ENCODE measurements at regions not wholly inside any gene's neighbourhood (a gene's known extent, or its start where the extent isn't known, plus 50 kb on each side); places are given as distances from the start of the nearest gene placed in this dataset.
A peak's percentile ranks its signal among the peaks of the same experiment; 100 is the strongest.

DNA sequence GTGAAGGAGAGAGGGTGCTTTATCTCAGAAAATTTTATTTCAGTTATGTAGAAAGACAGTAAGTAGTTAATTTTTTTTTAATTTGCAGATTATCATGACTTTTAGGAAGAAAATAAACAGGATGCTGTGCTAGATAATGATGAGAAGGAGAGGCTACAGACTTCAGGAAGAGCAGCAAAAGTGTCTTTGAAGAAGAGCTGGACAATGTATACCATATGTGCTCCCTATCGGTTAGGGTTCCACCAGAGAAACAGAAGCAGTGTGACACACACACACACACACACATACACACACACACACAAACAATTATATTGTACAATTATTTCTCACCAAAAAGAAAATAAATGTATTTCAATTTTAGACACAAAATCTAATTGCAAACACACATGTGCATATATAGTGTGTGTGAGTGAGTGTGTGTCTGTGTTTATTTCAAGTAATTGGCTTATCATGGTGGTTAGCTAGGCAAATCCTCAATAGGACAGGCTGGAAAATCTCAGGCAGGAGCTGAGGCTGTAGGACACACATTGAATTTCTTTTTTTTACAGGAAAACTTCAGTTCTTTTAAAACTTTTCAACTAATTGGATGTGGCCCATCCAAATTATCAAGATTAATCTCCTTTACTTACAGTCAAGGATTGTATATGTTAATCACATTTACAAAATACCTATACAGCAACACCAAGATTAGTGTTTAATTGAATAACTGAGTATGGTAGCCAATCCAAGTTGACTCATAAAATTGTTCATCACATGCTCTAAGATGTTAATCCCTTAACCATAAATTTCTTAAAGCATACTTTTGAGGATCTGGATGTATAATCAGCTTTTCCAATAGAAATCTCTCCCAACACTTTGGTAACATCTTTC lies 235.8 kb upstream of the DCN start:
- DNase-seq, result no peak

DNA sequence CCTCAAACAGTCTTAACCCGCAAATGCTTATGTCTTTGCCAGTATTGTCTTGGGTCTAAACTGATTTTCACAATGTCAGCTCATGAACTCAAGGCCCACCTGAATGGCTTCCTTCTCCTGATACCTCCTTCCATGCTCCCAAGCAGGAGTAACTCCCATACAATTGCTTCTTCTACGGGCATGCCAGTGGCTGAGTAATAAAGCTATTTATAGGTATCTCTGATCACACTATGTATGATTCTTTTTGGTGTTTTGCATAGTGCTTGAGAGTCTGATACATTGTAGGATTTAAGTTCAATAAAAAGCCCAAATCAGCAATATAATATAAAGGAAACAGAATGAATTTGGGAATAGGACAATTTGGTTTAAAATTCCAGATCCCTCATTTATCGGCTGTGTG lies 235.0 kb upstream of the DCN start:
- DNase-seq, result no peak

DNA sequence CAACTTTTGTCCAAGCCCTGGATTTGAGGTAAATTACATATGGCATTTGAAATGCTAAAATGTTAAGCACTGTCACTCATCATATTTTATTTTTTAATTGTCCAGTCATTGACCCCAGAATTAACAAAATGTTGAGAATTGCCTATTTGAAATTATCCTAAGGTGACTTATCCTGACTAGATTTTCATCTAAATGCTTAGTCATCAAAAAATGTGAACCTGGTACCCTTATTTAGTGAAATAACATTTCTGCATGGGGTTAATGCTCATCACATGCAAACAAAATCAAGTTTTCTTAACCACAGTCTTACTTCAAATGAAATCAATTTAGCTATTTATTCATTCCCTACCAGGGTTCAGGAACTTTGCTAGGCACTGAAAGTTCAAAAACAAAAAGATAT lies 232.0 kb upstream of the DCN start:
- no peak for DNase-seq

DNA sequence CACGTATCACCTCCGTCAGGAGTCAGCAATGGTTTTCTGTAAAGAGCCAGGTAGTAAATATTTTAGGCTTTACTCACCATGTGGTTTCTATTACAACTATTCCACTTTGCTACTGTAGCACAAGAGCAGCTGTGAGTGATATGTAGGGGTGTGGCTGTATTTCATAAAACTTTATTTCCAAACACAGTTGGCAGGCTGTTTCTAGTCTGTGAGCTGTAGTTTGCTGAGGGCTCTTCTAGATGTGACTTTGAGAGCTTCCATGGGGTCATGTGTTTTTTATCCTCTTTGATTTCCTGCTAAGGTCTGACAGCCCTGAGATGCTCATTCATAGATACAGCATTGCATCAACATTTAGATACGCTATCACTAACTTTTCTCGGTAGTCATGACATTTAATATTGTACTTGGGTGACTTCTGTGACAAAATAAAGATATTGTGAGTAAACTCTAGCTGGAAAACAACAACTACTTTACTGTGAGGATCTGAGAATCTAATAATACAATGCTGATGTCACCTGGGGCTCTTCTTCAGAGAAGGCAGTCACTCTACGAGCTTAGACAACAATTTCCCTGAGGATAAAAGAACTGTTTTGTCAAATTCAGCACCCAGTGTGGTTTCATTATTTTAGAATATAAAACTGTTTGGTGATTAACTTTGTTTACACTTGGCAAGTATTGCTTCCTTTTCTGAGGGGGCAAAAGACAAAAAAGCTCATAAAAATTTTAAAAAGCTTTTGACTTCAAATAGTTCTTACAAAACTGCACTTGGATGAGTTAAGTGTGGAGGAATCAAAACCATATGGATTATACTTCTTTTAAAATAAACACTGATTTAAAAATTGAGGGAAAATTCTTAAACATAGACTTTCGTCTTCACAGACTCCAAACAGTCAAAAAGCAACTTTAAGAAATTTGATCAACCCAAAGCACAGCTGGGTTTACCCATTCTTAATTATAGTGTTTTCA lies 231.2 kb upstream of the DCN start:
- no peak for DNase-seq

DNA sequence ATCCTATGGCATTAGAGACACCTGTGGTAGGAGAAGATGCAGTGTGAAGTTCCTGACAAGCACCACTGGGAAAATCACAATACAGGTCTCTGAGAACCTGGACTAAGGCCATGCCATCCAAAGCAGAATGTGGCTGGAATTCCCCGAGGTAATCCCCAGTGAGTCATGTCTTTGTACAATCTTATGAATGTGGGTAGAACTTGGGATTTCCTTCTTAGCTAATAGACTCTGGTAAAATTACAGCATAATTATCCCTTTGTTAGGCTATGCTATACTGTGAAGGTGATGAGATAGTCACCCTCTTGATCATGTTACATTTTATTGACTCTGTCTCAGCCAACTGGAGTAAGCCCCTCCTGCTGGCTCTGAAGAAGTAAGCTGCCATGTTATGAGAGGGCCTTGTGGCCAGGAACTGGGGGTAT lies 224.3 kb upstream of the DCN start:
- no peak for DNase-seq

DNA sequence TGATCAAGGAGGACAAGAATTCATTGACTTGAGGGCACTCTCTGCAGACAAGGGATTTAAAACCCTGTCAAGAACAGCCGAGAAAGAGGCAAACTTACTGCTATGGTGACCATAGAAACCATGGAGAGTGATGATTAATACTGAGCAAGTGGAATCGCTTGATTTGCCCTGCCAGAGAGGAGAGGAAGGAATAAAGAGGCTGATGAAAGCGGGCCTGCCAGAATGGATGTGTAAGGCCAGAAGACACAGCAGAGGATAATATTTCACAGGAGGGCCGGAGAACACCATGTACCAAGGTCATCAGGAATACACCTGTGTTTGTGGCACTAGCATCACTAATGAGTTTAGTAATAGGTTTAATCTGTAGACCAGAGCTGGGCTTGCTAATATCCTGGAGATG lies 221.8 kb upstream of the DCN start:
- no peak for DNase-seq

DNA sequence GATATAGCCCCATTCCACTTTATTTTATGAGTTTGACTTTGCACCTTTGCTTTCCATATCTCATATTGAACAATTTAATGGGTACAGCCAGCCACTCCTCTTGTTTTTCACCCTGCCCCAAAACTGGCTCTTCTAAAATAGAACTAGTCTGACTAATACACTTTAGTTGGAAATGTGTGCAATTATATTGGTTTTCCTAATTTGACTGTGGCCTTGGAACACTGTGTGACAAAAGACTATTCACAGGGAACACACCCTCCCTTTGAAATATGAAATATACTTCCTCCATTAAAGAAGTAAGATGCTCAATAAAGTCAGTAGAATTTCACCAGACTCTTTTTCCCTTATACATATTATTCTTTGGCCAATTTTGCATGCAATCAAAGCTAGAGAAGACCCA lies 218.6 kb upstream of the DCN start:
- no peak for DNase-seq

DNA sequence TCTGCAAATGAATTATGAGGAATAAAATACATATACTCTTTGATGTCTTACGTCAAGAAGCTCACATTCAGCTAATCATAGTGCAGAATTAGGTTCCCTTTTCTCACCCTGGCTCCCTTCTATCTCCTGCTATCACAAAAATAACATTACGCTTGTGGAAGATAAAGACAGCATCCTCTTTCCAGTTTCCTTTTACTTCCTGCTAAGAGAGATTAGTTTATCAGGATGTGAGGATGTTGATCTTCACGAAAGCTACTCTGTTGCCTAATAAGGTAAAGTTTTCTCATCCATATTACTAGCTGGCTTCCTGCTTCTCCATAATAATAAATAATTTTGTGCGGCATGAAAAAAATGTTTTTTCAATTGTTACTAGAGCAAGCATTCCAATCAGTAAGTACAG lies 217.7 kb upstream of the DCN start:
- DNase-seq, result no peak

DNA sequence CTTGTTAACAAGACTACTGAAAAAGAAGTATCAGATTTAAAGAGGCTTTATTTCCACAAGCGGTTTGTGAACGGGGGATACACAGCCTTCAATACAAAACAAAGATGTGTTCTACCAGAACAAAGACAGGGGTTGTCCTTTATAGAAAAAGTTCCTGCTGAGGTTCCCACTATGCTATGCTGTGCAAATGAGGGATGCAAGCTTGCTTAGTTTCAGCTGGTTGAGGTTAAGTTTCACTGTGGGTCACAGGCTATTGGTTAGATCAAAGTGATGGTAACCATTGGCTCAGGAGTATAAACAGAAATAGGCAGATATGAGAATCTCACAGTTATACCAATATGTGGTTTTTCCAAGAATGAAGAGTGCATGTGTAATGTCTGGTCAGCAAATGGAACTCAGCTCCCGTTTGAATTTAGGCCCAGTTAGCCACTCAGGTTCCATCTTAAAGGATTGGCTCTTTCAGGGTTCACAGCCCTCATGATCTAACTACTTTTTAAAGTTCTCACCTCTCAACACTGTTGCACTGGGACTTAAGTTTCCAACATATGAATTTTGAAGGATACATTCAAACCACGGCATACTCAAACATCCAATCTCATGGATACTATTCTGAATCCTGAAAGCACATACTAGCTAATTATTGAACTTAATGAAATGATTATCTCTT lies 215.4 kb upstream of the DCN start:
- no peak for DNase-seq

DNA sequence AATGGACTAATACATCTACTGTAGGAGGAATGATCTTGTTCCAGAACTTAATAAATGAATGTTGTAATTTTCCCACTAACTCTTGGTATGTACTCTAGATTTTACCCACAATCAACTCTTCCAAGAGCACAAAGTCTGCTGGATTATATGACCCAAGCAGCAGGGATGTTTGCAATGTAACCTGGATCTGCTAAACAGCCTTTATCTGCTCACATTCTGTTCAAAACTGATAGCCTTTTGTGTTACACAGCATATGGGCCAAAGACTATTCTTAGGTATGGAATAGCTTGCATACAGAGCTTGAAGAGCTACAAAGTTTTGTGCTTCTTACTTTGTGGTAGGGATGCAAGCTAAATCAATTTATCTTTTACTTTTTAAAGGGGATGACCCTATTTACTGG lies 213.7 kb upstream of the DCN start:
- no peak for DNase-seq

DNA sequence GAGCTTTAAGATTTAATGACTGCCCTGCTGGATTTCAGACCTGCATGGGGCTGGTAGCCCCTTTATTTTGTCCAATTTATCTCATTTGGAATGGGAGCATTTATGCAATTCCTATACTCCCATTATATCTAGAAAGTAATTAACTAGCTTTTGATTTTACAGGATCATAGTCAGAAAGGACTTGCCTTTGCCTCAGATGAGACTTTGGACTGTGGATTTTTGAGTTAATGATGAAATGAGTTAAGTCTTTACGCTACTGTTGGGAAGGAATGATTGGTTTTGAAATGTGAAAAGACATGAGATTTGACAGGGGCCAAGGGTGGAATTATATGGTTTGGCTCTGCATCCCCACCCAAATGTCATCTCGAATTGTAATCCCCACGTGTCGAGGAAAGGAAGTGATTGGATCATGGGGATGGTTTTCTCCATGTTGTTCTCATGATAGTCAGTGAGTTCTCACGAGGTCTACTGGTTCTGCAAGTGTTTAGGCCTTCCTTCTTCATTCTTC lies 213.1 kb upstream of the DCN start:
- no peak for DNase-seq

DNA sequence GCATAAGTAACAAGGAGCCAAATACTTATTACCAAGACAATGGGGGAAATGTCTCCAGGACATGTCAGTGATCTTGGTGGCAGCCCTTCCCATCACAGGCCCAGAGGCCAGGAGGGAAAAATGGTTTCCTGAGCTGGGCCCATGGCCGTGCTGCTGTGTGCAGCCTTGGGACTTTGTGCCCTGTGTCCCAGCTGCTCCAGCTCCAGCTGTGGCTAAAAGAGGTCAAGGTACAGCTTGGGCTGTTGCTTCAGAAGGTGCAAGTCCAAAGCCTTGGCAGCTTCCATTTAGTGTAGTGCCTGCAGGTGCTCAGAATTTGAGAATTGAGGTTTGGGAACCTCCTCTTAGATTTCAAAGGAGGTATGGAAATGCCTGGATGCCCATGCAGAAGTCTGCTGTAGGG lies 212.3 kb upstream of the DCN start:
- no peak for DNase-seq

DNA sequence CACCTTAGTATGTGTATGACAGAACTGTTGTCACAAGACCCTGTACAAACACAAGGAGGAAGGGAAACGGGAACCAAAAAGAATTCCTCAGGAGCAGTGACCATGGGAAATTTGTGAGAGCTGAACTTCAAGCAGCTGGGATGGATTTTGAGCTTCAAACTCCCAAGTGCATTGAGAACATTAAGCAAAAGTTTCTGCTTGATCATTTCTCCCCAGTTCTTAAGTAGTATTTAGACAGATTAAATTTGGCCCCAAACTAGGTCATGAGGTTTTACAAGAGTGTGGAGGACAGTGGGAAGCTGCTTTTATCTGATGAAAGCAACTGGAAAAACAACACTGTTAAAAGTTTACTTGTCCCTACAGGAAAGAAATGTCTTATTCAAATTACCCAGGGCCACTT lies 206.0 kb upstream of the DCN start:
- DNase-seq, result no peak

DNA sequence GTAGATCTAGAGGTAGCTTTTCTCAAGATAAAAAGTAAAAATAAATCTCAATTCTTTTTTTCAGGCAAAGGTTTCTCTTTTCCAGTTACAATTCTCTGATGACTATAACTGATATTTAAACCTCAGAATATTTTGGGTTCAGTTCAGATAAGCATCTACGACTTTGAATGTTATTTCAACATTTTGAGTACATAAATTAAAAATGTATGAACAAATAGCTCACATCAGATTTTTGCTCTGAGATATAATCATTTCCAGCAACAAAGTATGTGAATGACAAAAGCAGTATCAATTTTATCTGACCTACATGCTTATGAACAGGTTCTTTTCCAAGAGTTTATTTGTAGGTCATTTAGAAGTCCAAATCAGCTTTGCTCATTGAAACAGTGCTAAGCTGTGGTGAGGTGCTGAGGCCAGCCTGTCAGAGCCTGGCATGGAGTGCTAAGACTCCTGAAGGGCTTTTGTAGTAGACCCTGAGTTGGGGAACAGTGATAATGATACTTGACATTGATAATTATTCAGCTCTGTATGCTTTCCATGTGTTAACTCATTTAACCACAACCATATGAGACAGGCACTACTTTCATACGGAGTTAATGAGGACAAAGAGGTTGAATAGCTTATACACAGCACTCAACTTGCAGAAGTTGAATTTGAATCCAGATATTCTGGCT lies 205.0 kb upstream of the DCN start:
- DNase-seq, result no peak

DNA sequence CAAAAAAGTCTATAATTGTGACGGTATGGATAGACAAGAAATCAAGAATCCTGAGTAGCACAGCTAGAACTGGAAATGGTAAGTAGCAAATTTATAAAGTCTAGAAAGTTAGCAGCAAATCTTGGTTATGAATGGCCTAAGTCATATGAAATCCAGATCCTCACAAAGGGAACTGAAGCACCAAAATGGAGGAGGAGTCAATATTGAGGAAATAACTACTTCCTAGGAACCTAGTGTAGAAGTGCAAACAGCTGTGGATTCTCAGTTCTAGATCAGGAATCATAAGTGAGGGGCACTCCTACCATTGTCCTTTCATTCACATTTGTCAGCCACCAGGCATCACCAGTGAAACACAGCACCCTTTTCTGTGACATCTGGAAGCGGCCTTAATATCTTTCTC lies 202.2 kb upstream of the DCN start:
- no peak for DNase-seq

DNA sequence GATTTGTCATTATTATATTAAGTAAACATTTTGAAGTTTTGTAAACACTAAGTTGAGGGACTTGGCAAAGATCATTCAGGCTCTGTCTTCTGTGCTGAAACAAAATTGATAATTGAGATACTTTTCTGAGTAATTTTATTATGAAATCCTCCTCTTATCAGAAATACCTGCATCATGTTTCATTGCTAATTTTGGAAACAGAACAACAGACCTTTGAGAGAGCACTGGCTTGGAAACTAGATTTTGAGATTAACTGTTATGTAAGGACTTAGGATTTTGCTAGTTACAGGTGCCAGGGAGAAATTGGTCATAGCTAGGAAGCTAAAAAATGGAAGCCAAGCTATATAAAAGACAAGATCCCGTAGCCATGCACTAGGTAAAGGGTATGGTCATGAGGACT lies 201.7 kb upstream of the DCN start:
- DNase-seq, result no peak

DNA sequence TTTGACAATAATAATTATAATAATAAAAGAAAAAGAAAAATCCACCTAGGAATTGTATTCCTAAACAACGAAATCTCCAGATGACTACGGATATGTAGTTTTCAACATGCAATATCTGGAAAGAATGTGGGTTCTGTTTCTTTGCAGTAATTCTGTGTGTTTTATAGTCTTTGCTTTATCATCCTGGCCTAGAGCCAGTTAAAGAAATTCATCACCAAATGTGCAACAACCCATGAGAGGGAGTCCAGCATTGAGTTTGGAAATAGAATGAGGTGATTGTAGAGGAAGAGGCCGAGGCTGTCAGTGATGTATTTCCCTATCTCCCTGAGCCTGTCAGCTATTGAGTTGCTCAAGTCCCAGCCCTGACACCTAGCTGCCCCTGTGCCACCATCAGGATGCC lies 200.5 kb upstream of the DCN start:
- DNase-seq, result no peak

DNA sequence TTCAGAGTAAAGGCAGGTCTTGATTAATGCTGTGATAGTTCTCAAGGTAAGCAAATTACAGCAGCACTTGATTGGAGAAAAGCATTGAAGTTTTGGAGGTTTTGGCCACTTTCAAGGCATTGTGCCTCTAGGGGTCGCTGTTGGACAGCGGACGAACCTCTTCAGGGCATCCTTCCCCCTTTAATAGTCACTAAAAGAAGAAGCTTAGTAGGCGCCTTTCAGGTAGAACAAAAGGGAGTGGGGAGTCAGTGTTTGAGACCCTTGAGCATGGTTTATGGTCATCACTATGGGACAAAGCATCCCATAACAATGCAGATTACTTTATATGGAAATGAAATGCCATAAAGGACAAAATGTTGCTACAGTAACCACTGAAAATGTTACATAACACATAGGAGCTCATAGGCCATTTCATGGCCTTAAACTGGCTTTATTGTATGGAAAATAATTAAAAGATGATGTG lies 199.5 kb upstream of the DCN start:
- peak; percentile 46 for DNase-seq

DNA sequence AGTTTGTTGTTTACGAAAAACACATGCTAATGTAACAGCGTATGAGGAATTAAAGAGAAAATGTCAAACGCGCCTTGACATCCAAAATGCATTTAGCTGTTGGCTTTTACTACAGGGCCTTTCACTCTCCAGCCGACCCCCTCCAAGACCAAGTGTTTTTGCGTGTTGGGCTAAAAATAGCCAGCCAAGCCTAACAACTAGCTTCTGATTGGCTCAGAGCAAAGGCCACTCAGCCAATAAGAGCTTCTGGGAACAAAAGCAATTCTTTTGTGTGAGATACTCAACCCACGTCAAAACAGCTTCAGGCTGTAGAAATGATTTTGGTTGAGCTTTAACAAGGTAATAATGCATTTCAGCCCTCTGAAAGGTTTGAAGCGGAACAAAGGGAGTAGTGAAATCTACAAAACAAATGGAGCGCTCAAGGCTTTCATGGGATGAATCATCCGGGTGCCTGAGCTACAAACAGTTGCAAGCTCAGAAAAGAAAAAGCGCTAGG lies 198.7 kb upstream of the DCN start:
- DNase-seq, result peak; percentile 56

DNA sequence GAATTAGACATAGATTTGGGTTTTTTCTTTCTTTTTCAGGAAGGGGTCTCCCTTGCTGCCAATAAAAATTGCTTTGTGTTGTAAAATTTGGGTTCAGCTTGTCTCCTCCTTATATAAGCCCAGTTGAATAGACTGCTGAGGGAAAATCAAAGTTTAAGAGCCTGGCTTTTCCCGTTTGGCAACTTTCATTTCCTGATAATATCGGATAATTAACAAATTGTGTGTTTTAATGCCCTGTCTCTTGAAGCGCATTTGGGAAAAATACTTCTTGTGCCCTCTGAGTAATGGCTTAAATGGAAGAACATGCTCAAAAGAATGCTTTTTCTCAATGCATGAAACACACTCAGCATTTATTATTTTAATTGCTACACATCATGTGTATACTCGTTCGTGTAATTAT lies 198.0 kb upstream of the DCN start:
- no peak for DNase-seq

DNA sequence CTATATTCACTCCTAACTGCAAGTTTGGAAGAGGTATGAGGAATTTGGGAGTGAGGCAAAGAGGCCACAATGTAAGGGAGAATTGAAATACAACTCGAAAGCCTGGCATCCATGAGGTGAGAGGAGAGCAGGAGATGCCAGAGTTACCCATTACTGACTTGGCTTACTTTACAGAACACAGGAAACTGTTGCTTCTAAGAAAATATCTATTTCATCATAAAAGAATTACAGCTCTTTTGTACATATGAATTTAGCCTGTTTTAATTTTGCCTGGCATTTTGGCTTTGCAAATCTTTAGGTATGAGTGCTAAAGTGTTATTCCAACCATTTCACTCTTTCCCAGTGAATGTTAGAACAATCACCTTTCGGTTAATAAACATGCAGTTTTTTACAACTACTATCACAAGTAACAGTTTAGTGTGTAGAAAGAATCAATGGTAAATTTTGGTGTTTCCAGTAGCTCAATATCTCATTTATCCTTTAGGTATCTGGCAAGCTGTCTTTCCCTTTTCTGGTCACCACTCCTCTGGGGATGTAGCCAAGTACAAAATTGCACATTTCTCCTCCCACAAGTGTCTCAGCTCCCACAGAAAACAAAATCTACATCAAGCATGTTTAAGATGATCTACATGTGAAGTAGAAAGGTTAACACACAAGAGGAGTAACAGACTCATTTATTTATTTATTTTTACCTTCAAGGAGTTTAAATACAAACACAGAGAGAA lies 196.6 kb upstream of the DCN start:
- DNase-seq, result no peak

DNA sequence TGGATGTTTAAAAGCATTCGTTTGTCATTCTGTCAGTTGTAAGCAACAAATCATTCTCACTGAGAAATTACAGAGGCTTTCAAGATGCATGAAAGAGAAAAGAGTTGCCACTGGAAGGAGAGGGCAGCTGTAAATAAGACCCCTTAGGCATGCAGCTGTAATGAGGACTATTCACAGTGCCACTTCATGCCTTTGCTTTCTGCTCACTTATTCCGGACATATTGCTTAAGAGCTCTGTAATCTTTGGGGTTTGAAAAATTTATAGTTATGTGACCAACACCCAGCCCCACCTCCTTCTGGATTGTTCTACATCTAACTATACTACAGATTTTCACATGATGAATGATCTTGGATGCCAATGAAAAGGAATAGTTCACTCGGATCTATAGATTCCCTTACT lies 194.8 kb upstream of the DCN start:
- DNase-seq, result no peak

Measured in SHP77 treated with DMSO at 0.1 percent for 48 hours (cell line).